HG03442 (cell line): ENCODE measurements at regions not wholly inside any gene's neighbourhood (a gene's known extent, or its start where the extent isn't known, plus 50 kb on each side); places are given as distances from the start of the nearest gene placed in this dataset.

Experiments used
- ATAC-seq: cut with Tn5 transposase; IDR thresholded peaks from one replicate; pipeline ENCODE4 v1.9.1; 2021; ENCODE audit warnings: mild to moderate bottlenecking, moderate library complexity; ENCODE audit not compliant: unreplicated experiment

GRCh38 chr6:100268326-100268725, 196.4 kb downstream of the SIM1 start:
- no peak for ATAC-seq

DNA sequence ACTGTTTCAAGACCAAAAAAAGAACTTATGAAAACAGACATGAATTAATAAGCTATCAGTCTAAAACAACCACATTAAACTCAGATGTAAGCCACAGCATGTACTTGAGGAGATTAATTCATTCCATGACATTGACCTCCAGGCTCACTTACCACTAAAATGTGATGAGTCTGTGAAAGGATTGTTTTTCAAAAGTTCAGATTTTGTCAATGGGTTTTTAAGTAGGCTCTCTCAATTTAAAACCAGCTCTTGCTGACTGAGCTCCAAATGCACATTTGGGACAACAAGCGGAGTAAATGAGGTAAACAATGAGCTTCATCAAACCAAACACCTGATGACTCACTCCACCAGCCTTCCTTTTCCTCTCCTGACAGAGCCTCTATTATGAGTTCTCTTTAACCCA, 197.0 kb downstream of the SIM1 start:
- no peak for ATAC-seq

- ATAC-seq = no peak
Observed at GRCh38 chr6:100266494-100267401, 198.0 kb downstream of the SIM1 start.

DNA sequence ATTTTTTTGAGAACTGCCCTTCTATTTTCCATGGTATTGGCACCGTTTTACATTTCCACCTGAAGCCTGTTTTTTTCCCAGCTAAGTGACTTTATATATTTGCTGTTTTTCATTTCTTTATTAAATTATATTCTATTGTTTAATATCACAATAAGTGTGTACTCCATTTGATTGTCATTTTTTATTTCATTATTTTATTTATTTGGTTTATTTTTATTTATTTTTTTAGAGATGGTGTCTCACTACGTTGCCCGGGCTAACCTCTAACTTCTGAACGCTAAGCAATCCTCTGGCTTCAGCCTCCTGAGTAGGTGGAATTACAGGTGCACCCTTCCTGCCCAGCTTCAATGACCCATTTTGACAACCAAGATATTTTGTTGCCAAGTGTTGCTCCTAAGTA, 202.6 kb downstream of the SIM1 start:
- ATAC-seq = no peak

DNA sequence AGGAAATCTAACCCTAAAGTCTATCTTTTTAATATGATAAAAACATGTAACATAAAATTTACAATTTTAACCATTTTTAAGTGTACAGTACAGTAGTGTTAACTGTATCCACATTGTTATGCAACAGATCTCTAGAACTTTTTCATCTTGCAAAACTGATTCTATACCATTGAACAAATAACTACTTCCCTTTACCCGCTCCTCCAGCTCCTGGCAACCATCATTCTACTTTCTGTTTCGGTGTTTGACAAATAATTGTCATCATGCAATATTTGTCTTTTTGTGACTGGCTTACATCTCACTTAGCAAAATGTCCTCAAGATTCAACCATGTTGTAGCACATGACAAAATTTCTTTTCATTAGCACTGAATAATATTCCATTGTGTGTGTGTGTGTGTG, 203.2 kb downstream of the SIM1 start:
- no peak for ATAC-seq

DNA sequence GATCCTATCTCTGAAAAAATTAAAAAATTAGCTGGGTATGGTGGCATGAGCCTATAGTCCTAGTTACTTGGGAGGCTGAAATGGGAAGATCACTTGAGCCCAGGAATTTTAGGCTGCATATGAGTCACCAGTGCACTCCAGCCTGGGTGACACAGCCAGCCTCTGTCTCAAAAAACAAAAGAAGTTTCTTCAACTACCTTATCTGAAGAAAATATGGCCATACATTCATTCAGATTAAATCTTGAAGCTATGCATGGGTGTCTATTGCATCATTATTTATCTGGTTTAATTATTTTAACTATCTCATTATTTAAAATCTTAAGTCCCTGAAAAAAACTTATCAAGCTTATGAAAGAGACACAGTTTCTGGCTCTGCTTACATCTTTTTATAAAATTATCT, 204.1 kb downstream of the SIM1 start:
- no peak for ATAC-seq

GRCh38 chr6:100259865-100260264, 204.9 kb downstream of the SIM1 start:
- ATAC-seq = no peak

- no peak for ATAC-seq
Observed at GRCh38 chr6:100258752-100259151, 206.0 kb downstream of the SIM1 start.

DNA sequence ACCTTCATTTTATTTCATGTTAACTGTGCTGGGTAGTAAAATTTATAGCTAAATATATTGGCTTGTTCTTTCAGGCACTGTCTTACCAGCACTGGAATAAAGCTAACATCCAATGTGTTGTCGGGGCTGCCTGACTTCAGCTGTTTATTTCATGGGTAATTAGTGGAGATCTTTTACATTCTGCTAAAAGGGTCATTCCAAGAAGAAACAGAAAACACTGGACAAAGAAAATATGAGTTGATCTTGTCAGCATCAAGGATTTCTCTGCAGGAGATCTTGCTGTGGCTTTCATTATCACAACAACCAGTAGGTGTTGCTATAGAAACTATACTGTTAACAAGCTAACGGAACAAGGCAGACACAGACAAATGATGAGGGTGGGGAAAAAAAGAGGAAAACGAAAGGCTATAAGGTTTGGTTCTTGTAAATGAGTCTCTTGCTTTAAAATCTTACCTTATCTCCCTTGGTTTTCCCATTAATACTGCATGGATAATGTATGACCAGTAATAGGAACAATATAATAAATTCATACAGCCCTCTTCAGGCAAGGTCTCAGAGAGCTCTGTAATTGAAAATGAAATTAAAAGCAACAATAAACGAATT, 206.8 kb downstream of the SIM1 start:
- ATAC-seq = peak; percentile 91

GRCh38 chr6:100255701-100256100, 209.0 kb downstream of the SIM1 start:
- no peak for ATAC-seq

DNA sequence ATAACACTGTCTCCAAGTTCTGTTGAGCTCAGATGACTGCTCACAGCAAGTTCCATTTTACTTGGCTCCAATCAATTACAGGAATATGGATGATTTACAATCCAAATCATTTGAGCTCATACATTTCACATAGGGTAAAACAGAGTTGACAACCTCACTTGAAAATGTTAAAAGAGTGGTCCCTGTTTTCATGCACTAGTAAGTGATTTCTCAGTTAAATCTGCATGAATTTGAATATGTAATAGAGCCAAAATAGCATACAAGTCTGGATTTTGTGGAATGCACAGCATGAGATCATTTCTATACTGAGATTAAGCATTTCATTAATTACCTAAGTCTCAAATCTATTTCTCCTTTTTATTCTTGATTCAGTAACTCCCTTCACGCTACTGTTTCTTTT, 217.6 kb downstream of the SIM1 start:
- ATAC-seq = no peak

DNA sequence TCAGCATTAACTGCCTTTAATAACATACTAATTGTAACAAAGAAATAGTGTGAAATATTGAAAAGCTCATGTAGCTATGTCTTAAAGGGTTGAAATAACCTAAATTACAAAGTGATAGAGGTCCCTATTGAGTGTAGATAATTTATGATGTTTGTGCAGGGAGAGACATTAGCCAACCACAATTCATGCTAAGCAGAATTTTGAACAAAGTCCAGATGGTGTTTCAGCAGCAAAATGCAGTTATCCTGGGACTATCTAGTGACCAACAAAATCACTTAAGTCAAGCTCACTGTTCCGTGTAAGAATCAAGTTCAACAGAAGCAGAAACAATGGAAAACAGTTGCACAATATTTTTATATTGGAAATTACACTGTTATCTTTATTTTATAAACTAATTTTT, 218.5 kb downstream of the SIM1 start:
- no peak for ATAC-seq

DNA sequence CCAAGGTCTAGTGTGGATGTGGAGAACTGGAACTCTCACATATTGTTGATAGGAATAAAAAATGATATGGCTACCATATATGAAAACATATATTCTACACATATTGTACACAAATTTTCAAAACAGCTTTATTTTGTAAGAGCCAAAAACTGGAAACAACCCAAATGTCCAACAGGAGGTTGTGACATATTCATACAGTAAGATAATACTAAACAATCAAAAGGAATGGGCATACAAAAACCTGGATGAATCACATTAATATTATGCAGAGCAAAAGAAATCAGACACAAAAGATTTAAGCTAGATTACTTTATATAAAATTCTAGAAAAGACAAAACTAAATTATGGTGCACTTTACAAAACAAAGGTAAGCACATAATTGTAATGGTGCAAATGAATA, 223.9 kb downstream of the SIM1 start:
- ATAC-seq = no peak

- ATAC-seq = no peak
Observed at GRCh38 chr6:100237821-100238220, 226.9 kb downstream of the SIM1 start.

- no peak for ATAC-seq
Observed at GRCh38 chr6:100236389-100236788, 228.3 kb downstream of the SIM1 start.

DNA sequence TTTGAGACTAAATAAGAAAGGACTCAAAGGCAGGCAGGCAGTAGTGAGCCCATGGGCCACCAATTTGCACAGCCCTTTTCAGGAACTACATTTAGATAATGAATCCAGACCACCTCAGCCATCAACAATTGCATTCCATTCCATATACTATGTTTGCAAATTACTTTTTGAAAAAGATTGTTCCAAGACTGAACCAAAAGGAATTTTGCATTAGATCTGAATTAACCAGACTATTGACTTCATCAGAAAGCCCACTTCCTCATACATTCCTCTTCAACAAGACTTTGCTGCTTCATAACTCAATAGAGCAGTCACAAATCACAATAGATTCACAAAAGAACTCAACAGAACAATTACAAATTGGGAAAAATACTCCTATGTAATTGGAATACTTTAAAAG, 229.1 kb downstream of the SIM1 start:
- no peak for ATAC-seq

DNA sequence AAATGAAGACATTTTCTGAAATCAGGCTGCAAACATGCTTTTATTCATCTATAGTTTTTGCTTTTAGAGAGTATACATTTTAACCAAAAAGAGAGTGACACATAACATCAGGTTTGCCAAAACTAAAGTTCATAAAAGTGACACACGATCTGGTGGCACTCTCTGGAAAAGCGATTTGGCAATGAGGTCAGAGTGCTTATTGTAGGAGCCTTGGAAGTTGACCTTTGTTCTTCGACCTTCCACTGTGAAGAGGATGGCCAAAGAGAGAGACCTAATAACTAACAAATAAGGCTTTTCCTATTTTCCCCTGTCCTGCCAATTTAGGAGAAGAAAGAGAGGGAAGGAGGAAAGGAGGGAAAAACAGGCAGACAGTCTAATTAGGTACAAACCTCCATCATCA, 230.1 kb downstream of the SIM1 start:
- no peak for ATAC-seq

- ATAC-seq = no peak
Observed at GRCh38 chr6:100232781-100233573, 231.7 kb downstream of the SIM1 start.

- ATAC-seq = no peak
Observed at GRCh38 chr6:100230953-100231316, 233.8 kb downstream of the SIM1 start.

- no peak for ATAC-seq
Observed at GRCh38 chr6:100230115-100230952, 234.4 kb downstream of the SIM1 start.

GRCh38 chr6:100229512-100229911, 235.2 kb downstream of the SIM1 start:
- no peak for ATAC-seq
